ENCODE measurements at regions not wholly inside any gene's neighbourhood (a gene's known extent, or its start where the extent isn't known, plus 50 kb on each side); places are given as distances from the start of the nearest gene placed in this dataset.

DNA sequence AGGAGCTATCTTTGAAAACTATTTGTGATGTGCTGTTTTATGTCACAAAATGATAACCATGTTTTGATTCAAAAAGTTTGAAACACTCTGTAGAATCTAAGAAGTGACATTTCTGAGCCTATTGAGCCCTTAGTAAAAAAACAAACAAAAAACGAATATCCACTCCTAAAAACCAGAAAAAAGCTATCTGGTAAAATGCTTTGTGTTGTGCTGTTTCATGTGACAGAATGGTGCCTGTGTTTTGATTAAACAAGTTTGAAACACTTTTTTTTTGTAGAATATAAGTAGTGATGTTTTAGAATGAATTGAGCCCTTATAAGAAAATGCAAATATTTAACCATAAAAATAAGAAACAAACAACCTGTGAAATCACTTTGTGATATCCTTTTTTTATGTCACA is 105.2 kb upstream of the VPREB1 start:
- WGBS, 2 experiments (ENCODE audit: extremely low coverage in 1 of 2, insufficient coverage in 1 of 2, insufficient read length in 1 of 2, insufficient replicate concordance in 2 of 2, low coverage in 1 of 2, low lambda C conversion rate in 2 of 2, missing lambda C conversion rate in 1 of 2) = 91% methylated on average over 1 of the region's 1 CpG; no CpG with 5 or more reads in 1 of the 2 experiments
- CTCF ChIA-PET (ENCODE audit: partially characterized antibody) = interaction anchor here (1.6 kb wide), 1 partner anchor 28 kb away, joined by 3 read pairs; no protein-coding TSS in a partner anchor

More for the DNA sequence above, 105.2 kb upstream of the VPREB1 start:
- Histone ChIP-seq H2BK120ac (replicated peaks; ENCODE audit: low read depth, low read length) (no peak overlapping the region), H4K8ac (ENCODE audit: extremely low read depth, insufficient read depth, low read length) (no peak overlapping the region), H2BK12ac (ENCODE audit: low read depth, low read length) (no peak overlapping the region), H2AFZ (ENCODE audit: low read length) (no peak overlapping the region), H2BK15ac (ENCODE audit: low read length) (no peak overlapping the region), H2BK20ac (ENCODE audit: low read length) (no peak overlapping the region), H4K20me1 (replicated peaks in 1 of 2; ENCODE audit: control insufficient read depth in 1 of 2, insufficient read depth in 2 of 2, low read length in 2 of 2) (no peaks in the 10 kb centered on the region), H3K18ac (ENCODE audit: extremely low read depth, low read length) (no peak overlapping the region), H3K4me3 (ENCODE audit: extremely low read depth in 1 of 4, insufficient read depth in 2 of 4, low read depth in 3 of 4, low read length in 4 of 4) (no peak overlapping the region), H3K14ac (ENCODE audit: insufficient read length) (no peak overlapping the region), H3K23me2 (ENCODE audit: low read depth, low read length) (no peaks in the 10 kb centered on the region), H3K9me3 (ENCODE audit: insufficient read depth in 2 of 2, low read depth in 1 of 2, low read length in 1 of 2) (peaks cover 0 to 3% of the 10 kb centered on the region in 2 experiments; a peak in 1 of 4 replicates), H3K79me2 (ENCODE audit: control insufficient read depth in 1 of 2, insufficient read depth in 2 of 2, low read length in 2 of 2) (no peaks in the 10 kb centered on the region), H4K5ac (ENCODE audit: insufficient read length, low read depth, low read length) (no peak overlapping the region), H2BK5ac (ENCODE audit: low read depth, low read length) (no peak overlapping the region), H3K4me1 (replicated peaks in 1 of 4; ENCODE audit: control insufficient read depth in 3 of 4, insufficient read depth in 4 of 4, low read length in 3 of 4) (peaks cover 1 to 9% (median 3%) of the 10 kb centered on the region in 4 experiments; a peak in 3 of 7 replicates), H3K56ac (replicated peaks; ENCODE audit: insufficient read length, low read depth, low read length) (no peak overlapping the region), H3K4me2 (ENCODE audit: insufficient read depth in 1 of 2, low read depth in 2 of 2, low read length in 2 of 2) (no peak overlapping the region), H3K23ac (ENCODE audit: insufficient read length) (no peak overlapping the region), H3K27ac (ENCODE audit: low read depth, low read length) (no peak overlapping the region), H3K27me3 (replicated peaks in 1 of 4; ENCODE audit: control insufficient read depth in 3 of 4, extremely low read depth in 1 of 4, insufficient read depth in 3 of 4, low read length in 3 of 4) (peaks cover 10 to 35% (median 25%) of the 10 kb centered on the region in 4 experiments), H3K9ac (replicated peaks in 1 of 4; ENCODE audit: extremely low read depth in 1 of 4, low read depth in 3 of 4, low read length in 3 of 4) (no peak overlapping the region), H4K91ac (replicated peaks; ENCODE audit: insufficient read length, low read length) (no peak overlapping the region), H3K79me1 (ENCODE audit: low read depth, low read length) (no peaks in the 10 kb centered on the region), H3K4ac (replicated peaks; ENCODE audit: insufficient read length, low read depth, low read length) (no peak overlapping the region), H3K36me3 (ENCODE audit: control insufficient read depth in 2 of 4, insufficient read depth in 4 of 4, low read length in 3 of 4) (no peaks in the 10 kb centered on the region), H2AK5ac (ENCODE audit: low read depth, low read length) (no peak overlapping the region)
- FAIRE-seq = no peak
- DNase-seq (ENCODE audit: low read depth in 1 of 2, low spot score in 2 of 2) = no peak
- POLR2A ChIA-PET (ENCODE audit: partially characterized antibody) = no interaction called here
- no peak for TF ChIP-seq KDM5A (IDR thresholded peaks at IDR 0.05; ENCODE audit: low read length)
- TF ChIP-seq POLR2AphosphoS5 (IDR thresholded peaks at IDR 0.05; ENCODE audit: low read depth, low read length) = no peak
- TF ChIP-seq, protein P1, sequence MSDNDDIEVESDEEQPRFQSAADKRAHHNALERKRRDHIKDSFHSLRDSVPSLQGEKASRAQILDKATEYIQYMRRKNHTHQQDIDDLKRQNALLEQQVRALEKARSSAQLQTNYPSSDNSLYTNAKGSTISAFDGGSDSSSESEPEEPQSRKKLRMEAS (IDR thresholded peaks at IDR 0.05) = no peak
- TF ChIP-seq ASH2L (IDR thresholded peaks at IDR 0.05; ENCODE audit: low read length) = no peak
- no peak for TF ChIP-seq RAD21 (IDR thresholded peaks at IDR 0.05 in 1 of 2, conservative IDR thresholded peaks at IDR 0.05 in 1 of 2; ENCODE audit: low read depth in 2 of 2, low read length in 2 of 2)
- no peak for TF ChIP-seq TAF7 (optimal IDR thresholded peaks at IDR 0.05; ENCODE audit: borderline replicate concordance, low read depth, low read length)
- no peak for TF ChIP-seq CHD2 (IDR thresholded peaks at IDR 0.05; ENCODE audit: low read length)
- no peak for TF ChIP-seq SAP30 (IDR thresholded peaks at IDR 0.05; ENCODE audit: insufficient read depth, insufficient replicate concordance, low read length)
- no peak for TF ChIP-seq BCL11A (IDR thresholded peaks at IDR 0.05; ENCODE audit: low read depth in 2 of 2, low read length in 2 of 2)
- TF ChIP-seq GTF2F1 (IDR thresholded peaks at IDR 0.05; ENCODE audit: borderline replicate concordance, low read depth, low read length) = no peak
- TF ChIP-seq, protein P2, sequence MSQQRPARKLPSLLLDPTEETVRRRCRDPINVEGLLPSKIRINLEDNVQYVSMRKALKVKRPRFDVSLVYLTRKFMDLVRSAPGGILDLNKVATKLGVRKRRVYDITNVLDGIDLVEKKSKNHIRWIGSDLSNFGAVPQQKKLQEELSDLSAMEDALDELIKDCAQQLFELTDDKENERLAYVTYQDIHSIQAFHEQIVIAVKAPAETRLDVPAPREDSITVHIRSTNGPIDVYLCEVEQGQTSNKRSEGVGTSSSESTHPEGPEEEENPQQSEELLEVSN (IDR thresholded peaks at IDR 0.05) = no peak
- TF ChIP-seq TCF12 (IDR thresholded peaks at IDR 0.05; ENCODE audit: low read depth, low read length) = no peak
